ENCODE measurements at regions not wholly inside any gene's neighbourhood (a gene's known extent, or its start where the extent isn't known, plus 50 kb on each side); places are given as distances from the start of the nearest gene placed in this dataset.

- peak overlapping the region; percentile 91 for H3K27ac ChIP-seq
Measured at GRCh38 chr16:85321509-85322271, 209.4 kb upstream of the CIBAR2 start.

GRCh38 chr16:85323230-85323960, 211.1 kb upstream of the CIBAR2 start:
- TF ChIP-seq CTCF (conservative IDR thresholded peaks at IDR 0.05) (no peak), ZFX (IDR thresholded peaks at IDR 0.05) (no peak)
- H3K27ac ChIP-seq, result peak overlapping the region; percentile 91

More at GRCh38 chr16:85321509-85322271, 209.4 kb upstream of the CIBAR2 start:
- TF ChIP-seq ZFX (IDR thresholded peaks at IDR 0.05), result no peak

GRCh38 chr16:85323961-85324253, 211.6 kb upstream of the CIBAR2 start:
- TF ChIP-seq CTCF (conservative IDR thresholded peaks at IDR 0.05) (no peak), ZFX (IDR thresholded peaks at IDR 0.05) (no peak)
- H3K27ac ChIP-seq, result peak overlapping the region; percentile 91; the same call in 1 of the 2 replicates

DNA sequence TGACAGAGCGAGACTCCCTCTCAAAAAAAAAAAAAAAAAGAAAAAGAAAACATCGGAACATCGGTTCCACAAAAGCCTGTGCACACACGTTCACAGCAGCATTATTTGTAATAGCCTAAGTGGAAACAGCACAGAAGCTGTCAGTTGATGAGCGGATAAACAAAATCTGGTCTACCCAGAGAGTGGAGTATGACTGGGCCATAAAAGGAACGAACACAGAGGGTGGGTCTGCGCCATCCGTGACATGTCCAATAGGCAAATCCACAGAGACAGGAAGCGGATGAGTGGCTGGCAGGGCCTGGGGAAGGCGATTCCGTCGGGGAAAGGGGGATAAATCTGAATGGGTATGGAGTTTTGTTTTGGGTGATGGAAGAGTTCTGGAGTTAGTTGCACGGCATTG, 212.2 kb upstream of the CIBAR2 start:
- TF ChIP-seq CTCF (conservative IDR thresholded peaks at IDR 0.05) (no peak), ZFX (IDR thresholded peaks at IDR 0.05) (no peak)
- H3K27ac ChIP-seq, result no peak overlapping the region

- no peak for TF ChIP-seq CTCF (conservative IDR thresholded peaks at IDR 0.05)
- no peak for TF ChIP-seq ZFX (IDR thresholded peaks at IDR 0.05)
- no peak overlapping the region for H3K27ac ChIP-seq
Measured at GRCh38 chr16:85326113-85326793, 214.0 kb upstream of the CIBAR2 start.

GRCh38 chr16:85326794-85327181, 214.5 kb upstream of the CIBAR2 start:
- no peak overlapping the region for H3K27ac ChIP-seq
- TF ChIP-seq ZFX (IDR thresholded peaks at IDR 0.05), result no peak
- TF ChIP-seq CTCF (conservative IDR thresholded peaks at IDR 0.05), result no peak

GRCh38 chr16:85327731-85328675, 215.7 kb upstream of the CIBAR2 start:
- no peak for TF ChIP-seq ZFX (IDR thresholded peaks at IDR 0.05)
- TF ChIP-seq CTCF (conservative IDR thresholded peaks at IDR 0.05), result no peak
- H3K27ac ChIP-seq, result no peak overlapping the region

Data from C4-2B (cell line).